ENCODE measurements at regions not wholly inside any gene's neighbourhood (a gene's known extent, or its start where the extent isn't known, plus 50 kb on each side); places are given as distances from the start of the nearest gene placed in this dataset.

- Mint-ChIP-seq H3K4me3 (no peak overlapping the region), H3K4me1 (peaks cover 5% of the 10 kb centered on the region), H3K27me3 (no peaks in the 10 kb centered on the region), H3K36me3 (ENCODE audit: low read depth) (no peaks in the 10 kb centered on the region), H3K9me3 (peaks cover 3% of the 10 kb centered on the region), H3K27ac (no peak overlapping the region)
- DNase-seq: no peak
- intact Hi-C loops (cut with micrococcal nuclease): no loop called here
Measured at GRCh38 chrX:38973322-38973721, 172.1 kb downstream of the MID1IP1 start.

GRCh38 chrX:38974542-38974941 is 173.3 kb downstream of the MID1IP1 start:
- H3K36me3 Mint-ChIP-seq (ENCODE audit: low read depth): no peaks in the 10 kb centered on the region
- no peak overlapping the region for H3K4me3 Mint-ChIP-seq
- intact Hi-C loops (cut with micrococcal nuclease): no loop called here
- no peak for DNase-seq
- H3K9me3 Mint-ChIP-seq: peaks cover 3% of the 10 kb centered on the region
- no peak overlapping the region for H3K27ac Mint-ChIP-seq
- no peaks in the 10 kb centered on the region for H3K27me3 Mint-ChIP-seq
- peaks cover 5% of the 10 kb centered on the region for H3K4me1 Mint-ChIP-seq

GRCh38 chrX:38975368-38975942 is 174.2 kb downstream of the MID1IP1 start:
- DNase-seq: no peak
- intact Hi-C loops (cut with micrococcal nuclease): no loop called here
- H3K27me3 Mint-ChIP-seq: no peaks in the 10 kb centered on the region
- H3K36me3 Mint-ChIP-seq (ENCODE audit: low read depth): no peaks in the 10 kb centered on the region
- H3K4me1 Mint-ChIP-seq: peaks cover 5% of the 10 kb centered on the region
- no peak overlapping the region for H3K27ac Mint-ChIP-seq
- H3K4me3 Mint-ChIP-seq: no peak overlapping the region
- peaks cover 3% of the 10 kb centered on the region for H3K9me3 Mint-ChIP-seq

- H3K9me3 Mint-ChIP-seq: no peaks in the 10 kb centered on the region
- no peak overlapping the region for H3K27ac Mint-ChIP-seq
- no peak overlapping the region for H3K4me3 Mint-ChIP-seq
- intact Hi-C loops (cut with micrococcal nuclease): loop anchor here (10.0 kb wide), 1 partner anchor 178 kb away; the partner anchor contains the start of gene MID1IP1
- peaks cover 1% of the 10 kb centered on the region for H3K4me1 Mint-ChIP-seq
- no peak for DNase-seq
- H3K27me3 Mint-ChIP-seq: no peaks in the 10 kb centered on the region
- no peaks in the 10 kb centered on the region for H3K36me3 Mint-ChIP-seq (ENCODE audit: low read depth)
Measured at GRCh38 chrX:38982370-38982769, 181.1 kb downstream of the MID1IP1 start.

GRCh38 chrX:38982843-38983242 is 181.6 kb downstream of the MID1IP1 start:
- Mint-ChIP-seq H3K4me3 (no peak overlapping the region), H3K27ac (no peak overlapping the region)
- intact Hi-C loops (cut with micrococcal nuclease): loop anchor here (10.0 kb wide), 1 partner anchor 178 kb away; the partner anchor contains the start of gene MID1IP1

GRCh38 chrX:38985375-38985774 is 184.1 kb downstream of the MID1IP1 start:
- intact Hi-C loops (cut with micrococcal nuclease): loop anchor here (1.0 to 10.0 kb wide), 3 partner anchors 181 to 231 kb away; partner anchors contain the start of gene MID1IP1
- DNase-seq: peak; percentile 52

More at GRCh38 chrX:38982843-38983242, 181.6 kb downstream of the MID1IP1 start:
- Mint-ChIP-seq H3K4me1 (peaks cover 1% of the 10 kb centered on the region), H3K36me3 (ENCODE audit: low read depth) (no peaks in the 10 kb centered on the region), H3K27me3 (no peaks in the 10 kb centered on the region), H3K9me3 (no peaks in the 10 kb centered on the region)
- no peak for DNase-seq

GRCh38 chrX:38985945-38986344 is 184.7 kb downstream of the MID1IP1 start:
- H3K27me3 Mint-ChIP-seq: peaks cover 4% of the 10 kb centered on the region
- intact Hi-C loops (cut with micrococcal nuclease): loop anchor here (1.0 to 10.0 kb wide), 3 partner anchors 181 to 232 kb away; partner anchors contain the start of gene MID1IP1
- no peak for DNase-seq
- H3K4me3 Mint-ChIP-seq: no peak overlapping the region
- H3K27ac Mint-ChIP-seq: no peak overlapping the region
- H3K36me3 Mint-ChIP-seq (ENCODE audit: low read depth): no peaks in the 10 kb centered on the region
- peaks cover 1% of the 10 kb centered on the region for H3K4me1 Mint-ChIP-seq
- H3K9me3 Mint-ChIP-seq: no peaks in the 10 kb centered on the region

More at GRCh38 chrX:38985375-38985774, 184.1 kb downstream of the MID1IP1 start:
- Mint-ChIP-seq H3K36me3 (ENCODE audit: low read depth) (no peaks in the 10 kb centered on the region), H3K4me1 (peaks cover 1% of the 10 kb centered on the region), H3K9me3 (no peaks in the 10 kb centered on the region), H3K27me3 (peaks cover 4% of the 10 kb centered on the region), H3K4me3 (no peak overlapping the region), H3K27ac (no peak overlapping the region)

- Mint-ChIP-seq H3K4me3 (no peak overlapping the region), H3K9me3 (no peaks in the 10 kb centered on the region), H3K4me1 (peaks cover 1% of the 10 kb centered on the region), H3K27ac (no peak overlapping the region), H3K36me3 (ENCODE audit: low read depth) (no peaks in the 10 kb centered on the region), H3K27me3 (peaks cover 4% of the 10 kb centered on the region)
- DNase-seq: no peak
- intact Hi-C loops (cut with micrococcal nuclease): loop anchor here (10.0 kb wide), 1 partner anchor 182 kb away; the partner anchor contains the start of gene MID1IP1
Measured at GRCh38 chrX:38986586-38986985, 185.3 kb downstream of the MID1IP1 start.

GRCh38 chrX:38987198-38987651 is 186.0 kb downstream of the MID1IP1 start:
- intact Hi-C loops (cut with micrococcal nuclease): loop anchor here (10.0 kb wide), 1 partner anchor 182 kb away; the partner anchor contains the start of gene MID1IP1
- Mint-ChIP-seq H3K9me3 (no peaks in the 10 kb centered on the region), H3K4me1 (peaks cover 1% of the 10 kb centered on the region), H3K36me3 (ENCODE audit: low read depth) (no peaks in the 10 kb centered on the region), H3K27ac (no peak overlapping the region), H3K4me3 (no peak overlapping the region), H3K27me3 (peaks cover 4% of the 10 kb centered on the region)
- no peak for DNase-seq

GRCh38 chrX:38988301-38988700 is 187.0 kb downstream of the MID1IP1 start:
- no peaks in the 10 kb centered on the region for H3K36me3 Mint-ChIP-seq (ENCODE audit: low read depth)
- H3K27me3 Mint-ChIP-seq: peaks cover 4% of the 10 kb centered on the region
- no peak for DNase-seq
- H3K4me3 Mint-ChIP-seq: no peak overlapping the region
- no peaks in the 10 kb centered on the region for H3K9me3 Mint-ChIP-seq
- intact Hi-C loops (cut with micrococcal nuclease): loop anchor here (10.0 kb wide), 1 partner anchor 184 kb away; the partner anchor contains the start of gene MID1IP1
- H3K27ac Mint-ChIP-seq: no peak overlapping the region
- no peaks in the 10 kb centered on the region for H3K4me1 Mint-ChIP-seq

- DNase-seq: no peak
- Mint-ChIP-seq H3K27me3 (peaks cover 4% of the 10 kb centered on the region), H3K27ac (no peak overlapping the region), H3K4me1 (no peaks in the 10 kb centered on the region), H3K36me3 (ENCODE audit: low read depth) (no peaks in the 10 kb centered on the region), H3K4me3 (no peak overlapping the region), H3K9me3 (no peaks in the 10 kb centered on the region)
- intact Hi-C loops (cut with micrococcal nuclease): loop anchor here (10.0 kb wide), 1 partner anchor 184 kb away; the partner anchor contains the start of gene MID1IP1
Measured at GRCh38 chrX:38989076-38989475, 187.8 kb downstream of the MID1IP1 start.

- intact Hi-C loops (cut with micrococcal nuclease): no loop called here
- H3K27ac Mint-ChIP-seq: no peak overlapping the region
- H3K4me3 Mint-ChIP-seq: no peak overlapping the region
- no peaks in the 10 kb centered on the region for H3K36me3 Mint-ChIP-seq (ENCODE audit: low read depth)
- no peak for DNase-seq
- H3K4me1 Mint-ChIP-seq: no peaks in the 10 kb centered on the region
- peaks cover 4% of the 10 kb centered on the region for H3K27me3 Mint-ChIP-seq
- no peaks in the 10 kb centered on the region for H3K9me3 Mint-ChIP-seq
Measured at GRCh38 chrX:38991656-38992440, 190.6 kb downstream of the MID1IP1 start.

- no peak for DNase-seq
- no peaks in the 10 kb centered on the region for H3K9me3 Mint-ChIP-seq
- no peak overlapping the region for H3K4me3 Mint-ChIP-seq
- intact Hi-C loops (cut with micrococcal nuclease): no loop called here
- no peaks in the 10 kb centered on the region for H3K36me3 Mint-ChIP-seq (ENCODE audit: low read depth)
- no peaks in the 10 kb centered on the region for H3K4me1 Mint-ChIP-seq
- H3K27me3 Mint-ChIP-seq: peaks cover 4% of the 10 kb centered on the region
- no peak overlapping the region for H3K27ac Mint-ChIP-seq
Measured at GRCh38 chrX:38992441-38993096, 191.3 kb downstream of the MID1IP1 start.
